HEK293 (cell line): ENCODE measurements at regions not wholly inside any gene's neighbourhood (a gene's known extent, or its start where the extent isn't known, plus 50 kb on each side); places are given as distances from the start of the nearest gene placed in this dataset.
A peak's percentile ranks its signal among the peaks of the same experiment; 100 is the strongest.

Experiments used
- CTCF ChIA-PET: fragments of 350-600 bp; formaldehyde crosslinking; extraction: SDS; loops from one replicate; lab custom pipeline; 2021; ENCODE audit warnings: antibody characterized with exemption; lab: Yijun Ruan, JAX
- POLR2A ChIA-PET: fragments of 300-600 bp; formaldehyde crosslinking; extraction: SDS; loops from one replicate; lab custom pipeline; 2020; ENCODE audit warnings: antibody characterized with exemption, inconsistent platforms; lab: Yijun Ruan, JAX
- H3K27ac ChIP-seq: fragments of 200-500 bp; sonication (Bioruptor generic); 2 replicates; pipeline ENCODE4 v1.5.1; 2014; ENCODE audit warnings: low read depth, low read length, control low read depth, inconsistent platforms; ENCODE audit errors: extremely low read depth
- H3K36me3 ChIP-seq, 2 experiments: fragments of 200-500 bp in 1 of 2; sonication (Bioruptor generic) in 1 of 2; 1 replicate in 1 of 2; 2 replicates in 1 of 2; pipeline ENCODE4 v1.5.1; 2014 to 2017; ENCODE audit warnings: inconsistent platforms in 2 of 2, low read length in 2 of 2; ENCODE audit not compliant: control insufficient read depth in 2 of 2, insufficient read depth in 1 of 2
- H3K4me1 ChIP-seq: fragments of 200-500 bp; sonication (Bioruptor generic); 2 replicates; pipeline ENCODE4 v1.5.1; 2014; ENCODE audit warnings: mild to moderate bottlenecking, low read length, inconsistent platforms; ENCODE audit not compliant: control insufficient read depth, insufficient read depth
- H3K4me3 ChIP-seq: 2 replicates; pipeline ENCODE4 v1.5.1; 2011; ENCODE audit warnings: low read depth, mild to moderate bottlenecking, control low read depth, low read length, moderate library complexity
- H3K9me3 ChIP-seq: fragments of 200-500 bp; sonication (Bioruptor generic); 2 replicates; pipeline ENCODE4 v1.5.1; 2014; ENCODE audit warnings: low read depth, low read length, inconsistent platforms; ENCODE audit not compliant: control insufficient read depth, insufficient read depth
- GLIS1 ChIP-seq: fragments of 450-650 bp; formaldehyde crosslinking; IDR thresholded peaks from 2 replicates; pipeline ENCODE4 v1.5.1; 2016; ENCODE audit warnings: missing biosample characterization, missing genetic modification characterization
- GLIS2 ChIP-seq: fragments of 450-650 bp; formaldehyde crosslinking; IDR thresholded peaks from 2 replicates; pipeline ENCODE4 v1.5.1; 2016; ENCODE audit warnings: missing biosample characterization, missing genetic modification characterization
- KLF8 ChIP-seq: fragments of 450-650 bp; formaldehyde crosslinking; IDR thresholded peaks from 2 replicates; pipeline ENCODE4 v1.5.1; 2016; ENCODE audit warnings: missing biosample characterization, missing genetic modification characterization
- MEIS1 ChIP-seq: sonication (generic); formaldehyde crosslinking; IDR thresholded peaks from 2 replicates; pipeline ENCODE4 v1.8.1; 2022; ENCODE audit warnings: missing genetic modification reagents, mild to moderate bottlenecking, borderline replicate concordance
- PRDM1 ChIP-seq: fragments of 450-650 bp; formaldehyde crosslinking; IDR thresholded peaks from 2 replicates; pipeline ENCODE4; 2016; ENCODE audit warnings: missing biosample characterization, missing genetic modification characterization
- ZBTB11 ChIP-seq: fragments of 450-650 bp; formaldehyde crosslinking; conservative IDR thresholded peaks from 2 replicates; pipeline ENCODE4 v1.5.1; 2016; ENCODE audit warnings: low read depth, missing biosample characterization, missing genetic modification characterization
- ZNF202 ChIP-seq: fragments of 450-650 bp; formaldehyde crosslinking; IDR thresholded peaks from 2 replicates; pipeline ENCODE4 v1.5.1; 2016; ENCODE audit warnings: missing biosample characterization, missing genetic modification characterization, borderline replicate concordance
- ZNF280D ChIP-seq: fragments of 450-650 bp; formaldehyde crosslinking; IDR thresholded peaks from 2 replicates; pipeline ENCODE4 v1.5.1; 2016; ENCODE audit warnings: missing biosample characterization, missing genetic modification characterization
- ZNF423 ChIP-seq: fragments of 450-650 bp; formaldehyde crosslinking; IDR thresholded peaks from 2 replicates; pipeline ENCODE4 v1.5.1; 2016; ENCODE audit warnings: missing biosample characterization, missing genetic modification characterization
- ZNF433 ChIP-seq: fragments of 450-650 bp; formaldehyde crosslinking; IDR thresholded peaks from 2 replicates; pipeline ENCODE4 v1.5.1; 2016; ENCODE audit warnings: missing biosample characterization, missing genetic modification characterization, low read depth
- ZNF544 ChIP-seq: fragments of 450-650 bp; formaldehyde crosslinking; IDR thresholded peaks from 2 replicates; pipeline ENCODE4 v1.5.0; 2017; ENCODE audit warnings: missing biosample characterization, missing genetic modification characterization
- ZNF677 ChIP-seq: fragments of 450-650 bp; IDR thresholded peaks from 2 replicates; pipeline ENCODE4 v1.5.0; 2018; ENCODE audit warnings: missing biosample characterization, mild to moderate bottlenecking, missing genetic modification characterization, moderate library complexity
- ZNF747 ChIP-seq: fragments of 450-650 bp; formaldehyde crosslinking; IDR thresholded peaks from 2 replicates; pipeline ENCODE4 v1.5.1; 2016; ENCODE audit warnings: missing biosample characterization, missing genetic modification characterization
- ZNF792 ChIP-seq: fragments of 450-650 bp; formaldehyde crosslinking; IDR thresholded peaks from 2 replicates; pipeline ENCODE4 v1.5.1; 2016; ENCODE audit warnings: missing biosample characterization, missing genetic modification characterization
- ZNF830 ChIP-seq: fragments of 450-650 bp; IDR thresholded peaks from 2 replicates; pipeline ENCODE4 v1.5.0; 2018; ENCODE audit warnings: missing biosample characterization, missing genetic modification characterization, low read depth, mild to moderate bottlenecking, moderate library complexity
- ZSCAN18 ChIP-seq: fragments of 450-650 bp; formaldehyde crosslinking; IDR thresholded peaks from 2 replicates; pipeline ENCODE4 v1.5.1; 2016; ENCODE audit warnings: missing biosample characterization, missing genetic modification characterization

- Histone ChIP-seq H3K27ac (no peak overlapping the region), H3K4me3 (no peak overlapping the region), H3K36me3 (no peaks in the 10 kb centered on the region)
- CTCF ChIA-PET = no interaction called here
- POLR2A ChIA-PET = no interaction called here
- TF ChIP-seq PRDM1 (tag by site-specific recombination) (peak; percentile 95), ZNF433 (tag by site-specific recombination) (no peak), ZNF747 (tag by site-specific recombination) (no peak), ZBTB11 (tag by site-specific recombination) (no peak), ZNF423 (tag by site-specific recombination) (no peak), KLF8 (no peak)
- TF ChIP-seq, all 188 proteins: peak for 1
- H3K9me3 ChIP-seq = no peaks in the 10 kb centered on the region
- H3K4me1 ChIP-seq = no peaks in the 10 kb centered on the region
Measured at GRCh38 chrX:155755706-155756337, 125.3 kb upstream of the VAMP7 start.

- Histone ChIP-seq H3K9me3 (no peaks in the 10 kb centered on the region), H3K4me1 (peaks cover under 1% of the 10 kb centered on the region; the same call in 1 of the 2 replicates)
- TF ChIP-seq ZNF544 (no peak), GLIS2 (tag by site-specific recombination) (no peak), ZNF423 (tag by site-specific recombination) (no peak), ZSCAN18 (no peak), ZNF677 (tag by site-specific recombination) (no peak), ZNF792 (tag by site-specific recombination) (no peak), ZNF830 (tag by site-specific recombination) (no peak), ZNF747 (tag by site-specific recombination) (no peak), MEIS1 (no peak), GLIS1 (tag by site-specific recombination) (no peak), ZNF202 (tag by site-specific recombination) (no peak), ZNF280D (no peak)
- TF ChIP-seq, all 188 proteins: peak for 0
- ChIA-PET CTCF (no interaction called here), POLR2A (no interaction called here)
- H3K4me3 ChIP-seq = no peak overlapping the region
- H3K36me3 ChIP-seq = no peaks in the 10 kb centered on the region
- no peak overlapping the region for H3K27ac ChIP-seq
Measured at GRCh38 chrX:155751131-155751530, 130.0 kb upstream of the VAMP7 start.
